Activated naive CD8-positive, alpha-beta T cell (primary cell): ENCODE measurements at regions not wholly inside any gene's neighbourhood (a gene's known extent, or its start where the extent isn't known, plus 50 kb on each side); places are given as distances from the start of the nearest gene placed in this dataset.

Experiments used
- H3K27ac Mint-ChIP-seq: one replicate; pipeline ENCODE4 v1.8.0; 2021; ENCODE audit warnings: mixed read lengths
- H3K27me3 Mint-ChIP-seq: one replicate; pipeline ENCODE4 v1.8.0; 2021; ENCODE audit warnings: mixed read lengths
- H3K36me3 Mint-ChIP-seq: one replicate; pipeline ENCODE4 v1.8.0; 2021; ENCODE audit warnings: mixed read lengths
- H3K4me1 Mint-ChIP-seq: one replicate; pipeline ENCODE4 v1.8.0; 2021; ENCODE audit warnings: low read depth, mixed read lengths
- H3K4me3 Mint-ChIP-seq: one replicate; pipeline ENCODE4 v1.8.0; 2021; ENCODE audit warnings: mild to moderate bottlenecking, mixed read lengths
- H3K9me3 Mint-ChIP-seq: one replicate; pipeline ENCODE4 v1.8.0; 2021; ENCODE audit warnings: low read depth, mixed read lengths

- Mint-ChIP-seq H3K4me3 (no peak overlapping the region), H3K27ac (no peak overlapping the region), H3K36me3 (no peaks in the 10 kb centered on the region), H3K27me3 (no peaks in the 10 kb centered on the region), H3K9me3 (no peaks in the 10 kb centered on the region), H3K4me1 (no peaks in the 10 kb centered on the region)
Measured at GRCh38 chr1:38243106-38243505, 196.5 kb upstream of the POU3F1 start.

- Mint-ChIP-seq H3K36me3 (no peaks in the 10 kb centered on the region), H3K9me3 (no peaks in the 10 kb centered on the region), H3K27me3 (no peaks in the 10 kb centered on the region), H3K4me3 (no peak overlapping the region), H3K27ac (no peak overlapping the region), H3K4me1 (no peaks in the 10 kb centered on the region)
Measured at GRCh38 chr1:38242506-38242905, 195.9 kb upstream of the POU3F1 start.

GRCh38 chr1:38241594-38242334 lies 195.2 kb upstream of the POU3F1 start:
- Mint-ChIP-seq H3K27ac (no peak overlapping the region), H3K36me3 (no peaks in the 10 kb centered on the region), H3K4me1 (no peaks in the 10 kb centered on the region), H3K4me3 (no peak overlapping the region), H3K9me3 (no peaks in the 10 kb centered on the region), H3K27me3 (no peaks in the 10 kb centered on the region)

GRCh38 chr1:38240618-38241017 lies 194.0 kb upstream of the POU3F1 start:
- H3K27ac Mint-ChIP-seq: no peak overlapping the region
- H3K4me3 Mint-ChIP-seq: no peak overlapping the region
- no peaks in the 10 kb centered on the region for H3K4me1 Mint-ChIP-seq
- H3K36me3 Mint-ChIP-seq: no peaks in the 10 kb centered on the region
- H3K9me3 Mint-ChIP-seq: no peaks in the 10 kb centered on the region
- peaks cover 2% of the 10 kb centered on the region for H3K27me3 Mint-ChIP-seq

- Mint-ChIP-seq H3K9me3 (no peaks in the 10 kb centered on the region), H3K27me3 (peaks cover 2% of the 10 kb centered on the region), H3K4me3 (no peak overlapping the region), H3K4me1 (no peaks in the 10 kb centered on the region), H3K36me3 (no peaks in the 10 kb centered on the region), H3K27ac (no peak overlapping the region)
Measured at GRCh38 chr1:38239258-38239835, 192.8 kb upstream of the POU3F1 start.

GRCh38 chr1:38238294-38238693 lies 191.7 kb upstream of the POU3F1 start:
- Mint-ChIP-seq H3K36me3 (no peaks in the 10 kb centered on the region), H3K4me1 (no peaks in the 10 kb centered on the region), H3K27ac (no peak overlapping the region), H3K9me3 (no peaks in the 10 kb centered on the region), H3K27me3 (peaks cover 6% of the 10 kb centered on the region), H3K4me3 (no peak overlapping the region)

- Mint-ChIP-seq H3K27ac (no peak overlapping the region), H3K27me3 (peaks cover 6% of the 10 kb centered on the region), H3K9me3 (no peaks in the 10 kb centered on the region), H3K36me3 (no peaks in the 10 kb centered on the region), H3K4me1 (no peaks in the 10 kb centered on the region), H3K4me3 (no peak overlapping the region)
Measured at GRCh38 chr1:38235705-38236104, 189.1 kb upstream of the POU3F1 start.

DNA sequence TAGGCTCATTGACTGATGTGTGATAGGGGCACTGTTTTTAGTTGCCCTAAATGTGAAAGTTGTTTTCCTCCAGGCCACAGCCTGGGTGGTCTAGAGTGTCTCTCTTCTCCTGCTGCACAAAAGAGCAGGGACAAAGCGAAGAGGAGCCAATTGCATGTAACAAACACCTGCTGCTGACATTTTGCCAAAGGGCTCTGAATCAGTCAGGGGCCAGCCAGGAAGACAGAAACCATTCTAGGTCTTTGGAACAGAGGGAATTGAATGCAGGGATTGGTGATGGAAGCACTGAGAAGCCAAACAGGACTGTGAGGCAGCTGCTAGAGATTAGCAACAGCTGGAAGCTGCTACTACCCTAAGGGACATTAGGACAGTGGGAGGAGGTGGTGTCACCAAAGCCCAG lies 185.3 kb upstream of the POU3F1 start:
- no peak overlapping the region for H3K4me3 Mint-ChIP-seq
- H3K27me3 Mint-ChIP-seq: peaks cover 6% of the 10 kb centered on the region
- H3K27ac Mint-ChIP-seq: no peak overlapping the region
- H3K36me3 Mint-ChIP-seq: no peaks in the 10 kb centered on the region
- H3K9me3 Mint-ChIP-seq: no peaks in the 10 kb centered on the region
- no peaks in the 10 kb centered on the region for H3K4me1 Mint-ChIP-seq

- no peaks in the 10 kb centered on the region for H3K36me3 Mint-ChIP-seq
- H3K9me3 Mint-ChIP-seq: no peaks in the 10 kb centered on the region
- no peak overlapping the region for H3K4me3 Mint-ChIP-seq
- H3K4me1 Mint-ChIP-seq: no peaks in the 10 kb centered on the region
- H3K27me3 Mint-ChIP-seq: peaks cover 3% of the 10 kb centered on the region
- no peak overlapping the region for H3K27ac Mint-ChIP-seq
Measured at GRCh38 chr1:38228718-38229117, 182.1 kb upstream of the POU3F1 start.

DNA sequence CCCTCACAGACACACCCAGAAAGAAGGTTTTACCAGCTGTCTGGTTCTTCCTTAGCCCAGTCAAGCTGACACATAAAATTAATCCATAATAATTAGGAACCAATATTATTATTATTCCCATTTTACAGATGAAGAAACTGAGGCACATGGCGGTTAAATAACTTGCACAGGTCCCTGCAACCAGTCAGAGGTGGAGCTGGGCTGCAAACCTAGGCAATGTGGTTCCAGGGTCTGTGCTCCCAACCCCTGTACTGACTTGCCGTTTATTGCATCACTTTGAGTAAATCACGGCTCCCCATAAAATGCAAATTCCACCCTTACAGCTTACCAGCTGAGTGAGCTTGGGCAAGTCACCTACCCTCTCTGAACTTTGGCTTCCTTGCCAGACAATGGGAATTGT lies 179.2 kb upstream of the POU3F1 start:
- Mint-ChIP-seq H3K4me3 (no peak overlapping the region), H3K4me1 (no peaks in the 10 kb centered on the region), H3K36me3 (no peaks in the 10 kb centered on the region), H3K9me3 (no peaks in the 10 kb centered on the region), H3K27me3 (peaks cover 7% of the 10 kb centered on the region), H3K27ac (no peak overlapping the region)

DNA sequence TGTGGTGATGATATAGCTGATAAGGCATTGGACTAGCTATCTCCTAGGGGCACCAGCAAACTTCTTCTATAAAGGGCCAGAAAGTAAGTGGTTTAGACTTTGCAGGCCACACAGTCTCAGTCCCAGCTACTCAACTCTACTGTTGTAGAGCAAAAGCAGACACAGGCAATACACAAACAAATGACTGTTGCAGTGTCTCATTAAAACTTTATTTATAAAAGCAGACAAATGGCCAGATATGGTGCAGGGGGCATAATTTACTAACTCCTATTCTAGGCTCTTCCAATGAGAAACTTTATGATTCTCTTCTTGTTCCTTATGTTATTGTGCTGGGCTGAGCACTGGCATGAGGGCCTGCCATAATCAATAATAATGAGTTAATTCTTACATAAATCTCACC lies 176.8 kb upstream of the POU3F1 start:
- Mint-ChIP-seq H3K36me3 (no peaks in the 10 kb centered on the region), H3K27ac (no peak overlapping the region), H3K9me3 (no peaks in the 10 kb centered on the region), H3K4me1 (no peaks in the 10 kb centered on the region), H3K4me3 (no peak overlapping the region), H3K27me3 (peaks cover 10% of the 10 kb centered on the region)

GRCh38 chr1:38222891-38223290 lies 176.3 kb upstream of the POU3F1 start:
- H3K4me3 Mint-ChIP-seq: no peak overlapping the region
- H3K27me3 Mint-ChIP-seq: peaks cover 14% of the 10 kb centered on the region
- no peaks in the 10 kb centered on the region for H3K36me3 Mint-ChIP-seq
- no peaks in the 10 kb centered on the region for H3K4me1 Mint-ChIP-seq
- H3K27ac Mint-ChIP-seq: no peak overlapping the region
- H3K9me3 Mint-ChIP-seq: no peaks in the 10 kb centered on the region

DNA sequence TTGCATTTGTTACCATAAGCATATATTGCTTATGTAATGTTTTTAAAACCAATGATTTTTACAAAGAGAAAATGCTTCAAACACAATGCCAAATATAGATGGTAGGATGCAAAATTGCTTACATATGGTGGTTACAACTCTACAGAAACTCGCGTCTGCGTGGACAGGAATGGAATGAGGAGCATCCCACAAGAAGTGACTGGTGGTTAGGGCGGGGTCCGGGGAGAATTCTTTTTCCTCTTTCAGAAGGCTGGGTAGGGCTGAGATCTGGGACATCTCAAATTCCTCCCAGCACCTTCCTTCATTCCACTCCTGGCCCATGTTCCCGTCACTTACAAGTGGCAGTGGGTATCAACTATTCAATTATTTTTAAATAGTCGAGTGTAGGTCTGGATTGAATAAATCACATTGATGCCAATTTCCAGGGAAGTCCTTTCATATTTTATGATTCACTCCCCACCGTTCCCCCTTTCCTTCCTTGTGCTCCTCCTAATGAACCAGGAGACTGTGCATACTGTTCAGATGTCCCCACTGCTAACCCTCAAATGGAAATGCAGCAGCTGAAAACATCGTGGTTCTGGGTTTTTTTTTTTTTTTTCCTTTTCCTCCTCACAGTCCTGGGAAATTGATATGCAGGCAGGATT lies 174.5 kb upstream of the POU3F1 start:
- Mint-ChIP-seq H3K27me3 (peaks cover 23% of the 10 kb centered on the region), H3K36me3 (no peaks in the 10 kb centered on the region), H3K27ac (no peak overlapping the region), H3K4me1 (no peaks in the 10 kb centered on the region), H3K4me3 (no peak overlapping the region), H3K9me3 (no peaks in the 10 kb centered on the region)

DNA sequence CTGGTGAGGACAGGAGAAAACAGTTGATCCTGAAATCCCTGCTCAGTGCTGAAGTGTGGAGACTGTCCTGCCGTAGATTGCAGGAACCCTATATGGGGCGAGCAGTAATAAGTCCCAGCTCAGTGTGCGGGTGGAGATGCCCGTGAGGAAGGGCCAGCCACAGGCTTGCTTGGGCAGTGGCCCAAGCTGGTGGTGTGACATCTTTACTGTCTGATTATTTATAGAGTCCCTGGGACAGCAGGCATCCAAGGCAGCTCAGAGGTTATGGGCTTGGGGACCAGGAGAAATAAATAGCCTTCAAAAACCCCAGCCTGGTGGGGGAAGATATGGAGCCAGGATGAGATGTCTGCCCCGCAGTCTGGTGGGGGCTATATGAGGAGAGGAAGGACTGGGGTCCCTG lies 170.7 kb upstream of the POU3F1 start:
- Mint-ChIP-seq H3K4me3 (no peak overlapping the region), H3K27me3 (peaks cover 33% of the 10 kb centered on the region), H3K36me3 (no peaks in the 10 kb centered on the region), H3K27ac (no peak overlapping the region), H3K4me1 (peaks cover 7% of the 10 kb centered on the region), H3K9me3 (no peaks in the 10 kb centered on the region)

GRCh38 chr1:38213646-38214434 lies 167.2 kb upstream of the POU3F1 start:
- Mint-ChIP-seq H3K4me1 (peaks cover 7% of the 10 kb centered on the region), H3K36me3 (no peaks in the 10 kb centered on the region), H3K27ac (no peak overlapping the region), H3K4me3 (no peak overlapping the region), H3K27me3 (peaks cover 32% of the 10 kb centered on the region), H3K9me3 (no peaks in the 10 kb centered on the region)
